Stomach (tissue), 8 donors: ENCODE measurements at regions not wholly inside any gene's neighbourhood (a gene's known extent, or its start where the extent isn't known, plus 50 kb on each side); places are given as distances from the start of the nearest gene placed in this dataset.

Experiments used
- DNase-seq, 2 donors: peaks; one replicate each; pipeline versions ENCODE4 v3.0.0 to v3.0.0-alpha.2; 2013 to 2019
- H3K27ac ChIP-seq, 5 donors: fragments of 200-600 bp in 4 of 5; sonication (generic) in 4 of 5; one replicate each; pipeline ENCODE4 v1.5.1; 2013 to 2019; ENCODE audit warnings: mild to moderate bottlenecking in 1 of 5, moderate library complexity in 1 of 5
- H3K27me3 ChIP-seq, 3 donors: fragments of 200-600 bp; sonication (generic); one replicate each; pipeline ENCODE4 v1.5.1; 2017 to 2019; ENCODE audit warnings: mixed run types in 1 of 3
- H3K36me3 ChIP-seq, 4 donors: fragments of 200-600 bp; sonication (generic); 1 replicate in 3 of 4; 2 replicates in 1 of 4; pipeline ENCODE4 v1.5.1; 2016 to 2019
- H3K4me1 ChIP-seq, 4 donors: fragments of 200-600 bp; sonication (generic); one replicate each; pipeline ENCODE4 v1.5.1; 2016 to 2019
- H3K4me3 ChIP-seq, 4 donors: fragments of 200-600 bp; sonication (generic) in 3 of 4; one replicate each; pipeline ENCODE4 v1.5.1; 2016 to 2019; ENCODE audit warnings: mild to moderate bottlenecking in 1 of 4
- H3K9me3 ChIP-seq, 4 donors: fragments of 200-600 bp; sonication (generic); one replicate each; pipeline ENCODE4 v1.5.1; 2016 to 2019
- CTCF ChIP-seq, 7 experiments: fragments of 450-650 bp in 4 of 7; fragments of 200-600 bp in 3 of 7; sonication (generic) in 3 of 7; IDR thresholded peaks; one replicate each; pipeline ENCODE4 v1.5.1; 2016 to 2019; ENCODE audit warnings: antibody characterized with exemption in 7 of 7, control low read depth in 2 of 7, mild to moderate bottlenecking in 1 of 7
- EP300 ChIP-seq: sonication (generic); formaldehyde crosslinking; IDR thresholded peaks from one replicate; pipeline ENCODE4 v1.6.1; 2017; ENCODE audit warnings: antibody characterized with exemption
- POLR2A ChIP-seq, 4 donors: fragments of 450-650 bp; IDR thresholded peaks; one replicate each; pipeline ENCODE4 v1.6.1; 2016; ENCODE audit warnings: antibody characterized with exemption in 4 of 4, control low read depth in 2 of 4, mild to moderate bottlenecking in 1 of 4, moderate library complexity in 1 of 4
- POLR2AphosphoS5 ChIP-seq, 3 donors: sonication (generic); formaldehyde crosslinking; IDR thresholded peaks; one replicate each; pipeline ENCODE4 v1.6.1; 2016; ENCODE audit warnings: antibody characterized with exemption in 3 of 3
- WGBS, 5 donors: extraction: QIAGEN DNeasy Blood & Tissue Kit in 3 of 5; methylation state at CpG; one replicate each; pipeline versions ENCODE4 v1.1.5 to v1.1.7; 2013 to 2018; 5-methylcytosine and 5-hydroxymethylcytosine counted together
- intact Hi-C: fragments of 100-400 bp; cut with DNase I; formaldehyde crosslinking; loops from one replicate; pipeline ENCODE4 v1.15.1; 2023; ENCODE audit warnings: low total_unique reads
- donor health status: healthy with polysubstance abuse.
- donor health status: Bipolar disorder and iron deficiency.
- donor health status: healthy.

DNA sequence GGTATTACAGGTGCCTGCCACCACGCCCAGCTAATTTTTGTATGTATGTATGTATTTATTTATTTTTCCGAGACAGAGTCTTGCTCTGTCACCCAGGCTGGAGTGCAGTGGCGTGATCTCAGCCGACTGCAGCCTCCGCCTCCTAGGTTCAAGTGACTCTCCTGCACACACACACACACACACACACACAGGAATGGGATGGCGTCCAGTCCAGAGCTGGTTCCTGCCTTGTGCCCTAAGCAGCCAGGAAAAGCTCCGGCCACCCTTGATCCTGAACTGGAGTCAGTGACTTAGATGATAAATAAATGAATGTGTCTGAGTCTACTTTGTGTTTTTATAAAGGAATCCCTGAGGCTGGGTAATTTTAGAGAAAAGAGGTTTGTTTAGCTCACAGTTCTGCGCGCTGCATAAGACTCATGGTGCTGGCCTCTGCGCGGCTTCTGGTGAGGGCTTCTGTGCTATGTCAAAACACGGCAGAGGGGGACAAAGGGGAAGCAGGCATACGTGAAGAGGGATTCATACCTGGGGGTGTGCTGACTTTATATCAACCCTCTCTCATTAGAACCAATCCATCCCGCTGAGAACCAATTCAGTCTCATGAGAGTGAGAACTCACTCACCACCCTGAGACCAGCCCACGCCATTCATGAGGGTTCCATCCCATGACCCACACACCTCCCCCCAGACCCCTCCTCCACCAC is 59.7 kb upstream of the PHLPP1 start:
- no peak overlapping the region for H3K27ac ChIP-seq
- 66 to 81% (median 74%) methylated on average over 15 of the region's 15 CpGs for WGBS, 5 donors
- intact Hi-C loops = no loop called here
- no peaks in the 10 kb centered on the region for H3K36me3 ChIP-seq
- no peaks in the 10 kb centered on the region for H3K4me1 ChIP-seq
- H3K27me3 ChIP-seq = no peaks in the 10 kb centered on the region
- no peak overlapping the region for H3K4me3 ChIP-seq
- H3K9me3 ChIP-seq = no peaks in the 10 kb centered on the region
- no peak for DNase-seq
- TF ChIP-seq CTCF (IDR thresholded peaks at IDR 0.05) = no peak
- TF ChIP-seq EP300 = no peak
- TF ChIP-seq POLR2A (IDR thresholded peaks at IDR 0.05) = no peak
- no peak for TF ChIP-seq POLR2AphosphoS5 (IDR thresholded peaks at IDR 0.05)

DNA sequence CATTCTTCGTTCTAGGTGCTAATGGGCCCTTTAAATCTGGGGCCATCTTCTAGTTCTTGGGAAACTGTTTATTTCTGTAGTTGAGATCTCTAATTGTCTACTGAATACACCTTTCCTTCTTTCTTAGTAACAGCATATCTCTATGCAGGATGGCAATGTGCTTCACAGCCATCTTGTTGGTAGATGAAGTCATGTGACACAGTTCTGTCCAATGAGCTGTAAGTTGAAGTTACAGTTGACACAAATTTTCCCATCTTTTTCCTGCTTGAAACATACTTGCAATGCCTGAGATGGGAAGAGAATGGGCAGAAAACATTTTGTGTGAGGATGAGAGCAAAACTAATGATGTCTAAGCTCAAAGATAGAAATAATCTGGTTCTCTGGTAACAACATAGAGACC is 57.3 kb upstream of the PHLPP1 start:
- Histone ChIP-seq H3K27me3 (no peaks in the 10 kb centered on the region), H3K4me1 (no peaks in the 10 kb centered on the region), H3K4me3 (no peak overlapping the region), H3K27ac (no peak overlapping the region), H3K9me3 (no peaks in the 10 kb centered on the region), H3K36me3 (no peaks in the 10 kb centered on the region)
- intact Hi-C loops = no loop called here
- WGBS, 5 donors = 48 to 100% (median 87%) methylated on average over 1 of the region's 1 CpG
- DNase-seq = no peak
- TF ChIP-seq POLR2AphosphoS5 (IDR thresholded peaks at IDR 0.05) (no peak), CTCF (IDR thresholded peaks at IDR 0.05) (no peak), POLR2A (IDR thresholded peaks at IDR 0.05) (no peak), EP300 (no peak)

- H3K27me3 ChIP-seq = no peaks in the 10 kb centered on the region
- H3K9me3 ChIP-seq = no peaks in the 10 kb centered on the region
- no peak overlapping the region for H3K4me3 ChIP-seq
- TF ChIP-seq CTCF (IDR thresholded peaks at IDR 0.05) (no peak), POLR2AphosphoS5 (IDR thresholded peaks at IDR 0.05) (no peak), POLR2A (IDR thresholded peaks at IDR 0.05) (no peak), EP300 (no peak)
- H3K36me3 ChIP-seq = no peaks in the 10 kb centered on the region
- DNase-seq = no peak
- 86 to 97% (median 92%) methylated on average over 2 of the region's 2 CpGs for WGBS, 5 donors
- no peak overlapping the region for H3K27ac ChIP-seq
- H3K4me1 ChIP-seq = no peaks in the 10 kb centered on the region
- intact Hi-C loops = no loop called here
Measured at GRCh38 chr18:62659698-62660097, 55.6 kb upstream of the PHLPP1 start.

DNA sequence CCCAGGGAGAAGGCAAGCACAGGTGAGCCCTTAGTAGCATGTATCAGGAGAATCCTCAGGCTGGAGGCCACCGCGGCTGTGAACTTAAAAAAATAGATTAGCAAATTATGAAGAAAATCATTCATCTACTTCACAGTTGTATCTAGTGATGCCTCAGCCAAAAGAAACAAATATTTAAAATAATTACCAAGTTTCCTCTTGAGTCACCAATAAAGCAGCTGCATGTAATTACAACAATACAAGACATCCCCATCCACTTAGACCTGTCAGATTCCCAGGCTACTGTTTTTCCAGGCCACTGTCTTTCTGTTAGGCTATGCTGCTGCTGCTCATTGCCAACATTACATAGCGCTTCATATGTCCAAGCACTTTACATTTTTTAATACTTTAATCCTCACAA is 54.6 kb upstream of the PHLPP1 start:
- Histone ChIP-seq H3K27ac (no peak overlapping the region), H3K27me3 (no peaks in the 10 kb centered on the region), H3K4me1 (no peaks in the 10 kb centered on the region), H3K9me3 (no peaks in the 10 kb centered on the region), H3K4me3 (no peak overlapping the region), H3K36me3 (no peaks in the 10 kb centered on the region)
- WGBS, 5 donors = 85 to 95% (median 91%) methylated on average over 3 of the region's 3 CpGs
- intact Hi-C loops = no loop called here
- TF ChIP-seq EP300 (no peak), POLR2A (IDR thresholded peaks at IDR 0.05) (no peak)
- no peak for DNase-seq

DNA sequence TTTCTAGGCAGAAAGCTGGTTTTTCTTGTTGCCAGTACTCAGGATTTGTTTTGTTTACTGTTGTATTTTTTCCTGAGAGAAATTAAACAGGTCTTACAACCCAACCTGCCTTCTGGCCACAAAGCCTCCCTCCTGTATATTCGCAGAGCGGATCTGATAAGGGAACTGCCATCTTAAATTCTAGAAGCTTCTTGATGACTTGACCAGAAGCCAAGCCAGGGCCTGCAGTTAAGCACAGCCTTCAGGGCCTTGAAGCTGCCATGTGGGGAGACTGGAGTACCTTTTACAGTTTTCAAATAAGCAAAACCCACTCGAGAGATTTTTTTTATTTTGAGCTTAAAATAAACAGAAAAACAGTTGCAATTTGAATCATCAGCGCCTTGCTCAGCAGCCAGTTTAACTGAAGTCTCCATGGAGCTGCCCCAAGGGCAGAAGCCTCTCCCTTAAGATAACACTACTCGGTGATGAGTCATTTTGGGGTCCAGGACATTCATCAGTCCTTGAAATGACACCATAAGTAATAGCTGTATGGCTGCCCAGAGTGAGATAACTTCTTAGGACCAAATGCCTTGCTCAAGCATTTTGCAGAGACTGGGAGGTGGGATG is 51.5 kb upstream of the PHLPP1 start:
- intact Hi-C loops = no loop called here

More for the DNA sequence above, 51.5 kb upstream of the PHLPP1 start:
- TF ChIP-seq EP300 (no peak), POLR2A (IDR thresholded peaks at IDR 0.05) (no peak), POLR2AphosphoS5 (IDR thresholded peaks at IDR 0.05) (no peak), CTCF (IDR thresholded peaks at IDR 0.05) (no peak)
- no peak for DNase-seq
- no peak overlapping the region for H3K27ac ChIP-seq
- 61 to 78% (median 76%) methylated on average over 5 of the region's 5 CpGs for WGBS, 5 donors
- H3K9me3 ChIP-seq = no peaks in the 10 kb centered on the region
- H3K4me1 ChIP-seq = no peaks in the 10 kb centered on the region
- H3K27me3 ChIP-seq = no peaks in the 10 kb centered on the region
- no peaks in the 10 kb centered on the region for H3K36me3 ChIP-seq
- H3K4me3 ChIP-seq = no peak overlapping the region
